GM06990 (cell line): ENCODE measurements at regions not wholly inside any gene's neighbourhood (a gene's known extent, or its start where the extent isn't known, plus 50 kb on each side); places are given as distances from the start of the nearest gene placed in this dataset.

Experiments
- DNase-seq: peaks from one replicate; pipeline ENCODE4 v3.0.0-alpha.2; 2011; ENCODE audit not compliant: insufficient read length; ENCODE audit errors: extremely low read depth
- H3K27me3 ChIP-seq: replicated peaks from 2 replicates; pipeline ENCODE4 v1.6.0; 2011; ENCODE audit warnings: low read length; ENCODE audit not compliant: control insufficient read depth, insufficient read depth
- H3K36me3 ChIP-seq: 2 replicates; pipeline ENCODE4 v1.5.1; 2011; ENCODE audit warnings: low read length; ENCODE audit not compliant: control insufficient read depth, insufficient read depth
- H3K4me3 ChIP-seq: replicated peaks from 2 replicates; pipeline ENCODE4 v1.5.1; 2011; ENCODE audit warnings: low read depth, mild to moderate bottlenecking, control low read depth, low read length
- TF ChIP-seq, protein P1 (sequence below): IDR thresholded peaks from 2 replicates; pipeline ENCODE4 v1.5.1; 2011; ENCODE audit warnings: low read length, control low read depth, mild to moderate bottlenecking, inconsistent platforms; ENCODE audit not compliant: insufficient read depth, poor library complexity, severe bottlenecking

DNA sequence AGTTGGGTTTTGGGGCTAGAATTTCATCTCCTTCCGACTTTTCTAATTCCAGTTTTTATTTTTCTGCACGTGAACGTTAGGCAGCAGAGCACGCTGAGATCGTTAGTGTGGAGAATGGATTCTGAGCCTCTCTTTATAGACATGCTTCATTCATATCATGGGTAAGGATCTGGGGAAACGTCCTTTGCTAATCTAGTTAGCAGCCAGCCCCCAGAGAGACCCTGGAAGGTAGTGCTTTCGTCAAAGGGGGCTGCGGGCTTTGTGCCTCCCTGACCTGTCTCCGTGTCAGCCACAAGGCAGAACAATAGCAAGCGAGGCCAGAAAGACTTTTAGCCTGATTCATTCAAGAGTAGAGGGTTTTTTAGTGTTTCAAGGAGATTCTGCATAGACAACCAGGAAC is 196.3 kb upstream of the KLF6 start:
- Histone ChIP-seq H3K36me3 (no peaks in the 10 kb centered on the region), H3K27me3 (no peaks in the 10 kb centered on the region), H3K4me3 (no peak overlapping the region)
- no peak for DNase-seq
- TF ChIP-seq, protein P1, sequence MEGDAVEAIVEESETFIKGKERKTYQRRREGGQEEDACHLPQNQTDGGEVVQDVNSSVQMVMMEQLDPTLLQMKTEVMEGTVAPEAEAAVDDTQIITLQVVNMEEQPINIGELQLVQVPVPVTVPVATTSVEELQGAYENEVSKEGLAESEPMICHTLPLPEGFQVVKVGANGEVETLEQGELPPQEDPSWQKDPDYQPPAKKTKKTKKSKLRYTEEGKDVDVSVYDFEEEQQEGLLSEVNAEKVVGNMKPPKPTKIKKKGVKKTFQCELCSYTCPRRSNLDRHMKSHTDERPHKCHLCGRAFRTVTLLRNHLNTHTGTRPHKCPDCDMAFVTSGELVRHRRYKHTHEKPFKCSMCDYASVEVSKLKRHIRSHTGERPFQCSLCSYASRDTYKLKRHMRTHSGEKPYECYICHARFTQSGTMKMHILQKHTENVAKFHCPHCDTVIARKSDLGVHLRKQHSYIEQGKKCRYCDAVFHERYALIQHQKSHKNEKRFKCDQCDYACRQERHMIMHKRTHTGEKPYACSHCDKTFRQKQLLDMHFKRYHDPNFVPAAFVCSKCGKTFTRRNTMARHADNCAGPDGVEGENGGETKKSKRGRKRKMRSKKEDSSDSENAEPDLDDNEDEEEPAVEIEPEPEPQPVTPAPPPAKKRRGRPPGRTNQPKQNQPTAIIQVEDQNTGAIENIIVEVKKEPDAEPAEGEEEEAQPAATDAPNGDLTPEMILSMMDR: no peak

DNA sequence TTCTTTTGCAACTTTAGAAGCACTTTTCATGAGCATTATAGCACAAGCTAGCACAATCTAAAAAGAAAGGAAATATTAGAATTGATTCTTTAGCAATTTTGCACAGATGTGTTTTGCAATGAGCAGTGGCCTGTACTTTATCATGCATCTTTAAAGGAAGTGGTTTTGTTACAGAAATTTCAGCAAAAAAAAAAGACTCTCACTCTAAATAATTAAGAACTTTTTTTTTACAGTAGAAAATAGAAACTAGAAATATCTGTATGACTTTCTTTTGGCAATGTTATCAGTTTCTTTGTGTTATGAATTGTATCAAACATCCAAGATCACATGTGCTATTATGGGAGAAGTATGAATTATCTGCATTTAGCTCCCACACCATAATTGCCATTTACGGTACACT is 195.7 kb upstream of the KLF6 start:
- Histone ChIP-seq H3K4me3 (no peak overlapping the region), H3K27me3 (no peaks in the 10 kb centered on the region), H3K36me3 (no peaks in the 10 kb centered on the region)
- DNase-seq: peak; percentile 15
- TF ChIP-seq, protein P1: no peak

- Histone ChIP-seq H3K36me3 (no peaks in the 10 kb centered on the region), H3K27me3 (no peaks in the 10 kb centered on the region), H3K4me3 (no peak overlapping the region)
- TF ChIP-seq, protein P1: no peak
- DNase-seq: no peak
These were observed 195.1 kb upstream of the KLF6 start for GRCh38 chr10:3980144-3980543.

- no peaks in the 10 kb centered on the region for H3K36me3 ChIP-seq
- H3K27me3 ChIP-seq: no peaks in the 10 kb centered on the region
- TF ChIP-seq, protein P1: no peak
- H3K4me3 ChIP-seq: no peak overlapping the region
- no peak for DNase-seq
These were observed 193.8 kb upstream of the KLF6 start for GRCh38 chr10:3978761-3979160.

DNA sequence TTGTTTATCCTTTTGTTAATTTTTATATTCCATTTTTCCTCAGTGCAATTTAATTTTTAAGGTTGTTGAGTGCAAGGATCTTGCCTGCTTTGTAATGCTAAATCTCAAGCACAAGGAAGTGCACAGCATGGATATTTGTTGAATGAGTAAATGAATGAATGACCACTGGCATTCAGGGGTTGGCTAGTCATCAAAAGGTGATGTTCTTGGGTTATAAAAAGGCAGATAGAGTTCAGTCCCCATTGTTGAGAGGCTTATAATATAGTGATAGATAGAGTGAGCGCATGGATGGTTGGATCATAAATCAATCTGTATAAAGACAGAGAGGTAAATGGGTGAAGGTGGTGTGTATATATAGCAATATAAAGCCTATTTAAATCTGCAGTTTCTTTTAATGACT is 193.2 kb upstream of the KLF6 start:
- Histone ChIP-seq H3K36me3 (no peaks in the 10 kb centered on the region), H3K4me3 (no peak overlapping the region), H3K27me3 (no peaks in the 10 kb centered on the region)
- TF ChIP-seq, protein P1: no peak
- DNase-seq: no peak

- no peak for DNase-seq
- no peak overlapping the region for H3K4me3 ChIP-seq
- no peaks in the 10 kb centered on the region for H3K36me3 ChIP-seq
- TF ChIP-seq, protein P1: no peak
- no peaks in the 10 kb centered on the region for H3K27me3 ChIP-seq
These were observed 192.8 kb upstream of the KLF6 start for GRCh38 chr10:3977761-3978160.
